ENCODE measurements at regions not wholly inside any gene's neighbourhood (a gene's known extent, or its start where the extent isn't known, plus 50 kb on each side); places are given as distances from the start of the nearest gene placed in this dataset.
"Not testable (repeated sequence)": the region's sequence is repeated elsewhere in the genome, so short reads cannot be mapped to it uniquely, and the experiment has no call there.

DNA sequence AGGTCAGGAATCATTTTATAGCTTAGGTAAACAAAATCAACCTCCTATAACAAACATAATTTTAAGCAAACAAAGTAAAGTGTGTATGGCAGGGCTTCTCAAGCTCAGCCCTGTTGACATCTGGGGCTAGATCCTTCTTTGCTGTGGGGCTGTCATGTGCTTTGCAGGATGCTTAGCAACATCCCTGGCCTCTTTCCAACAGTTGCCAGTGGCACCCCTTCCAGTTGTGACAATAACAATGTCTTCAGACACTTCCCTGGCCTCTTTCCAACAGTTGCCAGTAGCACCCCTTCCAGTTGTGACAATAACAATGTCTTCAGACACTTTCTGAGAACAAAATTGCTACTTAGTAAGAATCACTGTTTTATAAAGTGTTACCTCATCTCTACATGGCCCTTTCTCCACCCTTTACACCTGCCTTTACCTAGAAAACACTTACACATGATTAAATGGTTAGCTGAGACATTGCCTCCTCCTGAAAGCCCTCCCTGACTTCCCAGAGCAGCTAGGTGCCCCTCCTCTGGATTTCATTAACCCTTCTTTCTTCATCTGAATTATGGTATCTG is 194.0 kb upstream of the LMCD1 start:
- DNase-seq (ENCODE audit: low spot score) = no peak

DNA sequence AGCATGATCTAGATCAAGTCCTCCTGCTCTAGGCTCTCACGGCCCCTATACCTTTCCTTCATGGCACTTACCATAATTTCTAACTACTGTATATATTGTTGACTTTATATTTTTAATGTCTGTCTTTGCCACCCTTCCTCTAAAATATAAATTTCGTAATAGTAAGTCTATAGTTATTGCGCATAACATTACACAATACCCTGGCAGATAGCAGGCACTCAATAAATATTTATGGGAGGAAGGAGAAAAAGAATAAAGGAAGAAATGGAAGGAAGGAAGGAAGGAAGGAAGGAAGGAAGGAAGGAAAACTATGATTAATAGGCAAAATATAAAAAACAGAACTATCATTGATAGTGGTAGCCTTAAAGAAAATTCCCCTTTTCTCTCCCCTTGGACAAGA is 190.3 kb upstream of the LMCD1 start:
- DNase-seq (ENCODE audit: low spot score) = no peak

DNA sequence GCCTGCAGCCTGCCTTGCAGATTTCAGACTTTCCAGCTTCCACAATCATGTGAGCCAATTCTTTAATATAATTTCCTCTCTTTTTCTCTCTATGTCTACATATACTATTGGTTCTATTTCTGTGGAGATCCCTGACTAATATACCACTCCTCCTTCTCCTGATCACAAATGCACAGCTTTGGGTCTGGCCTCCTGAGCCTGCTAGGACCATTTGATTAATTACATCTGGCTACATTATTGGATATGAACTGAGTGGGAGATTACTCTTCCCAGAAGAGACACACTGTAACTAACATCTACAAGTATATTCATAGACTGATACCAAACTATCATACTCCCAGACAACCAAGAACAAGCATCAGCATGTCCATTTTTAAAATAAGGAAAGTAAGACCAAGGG is 188.9 kb upstream of the LMCD1 start:
- DNase-seq (ENCODE audit: low spot score) = no peak

DNA sequence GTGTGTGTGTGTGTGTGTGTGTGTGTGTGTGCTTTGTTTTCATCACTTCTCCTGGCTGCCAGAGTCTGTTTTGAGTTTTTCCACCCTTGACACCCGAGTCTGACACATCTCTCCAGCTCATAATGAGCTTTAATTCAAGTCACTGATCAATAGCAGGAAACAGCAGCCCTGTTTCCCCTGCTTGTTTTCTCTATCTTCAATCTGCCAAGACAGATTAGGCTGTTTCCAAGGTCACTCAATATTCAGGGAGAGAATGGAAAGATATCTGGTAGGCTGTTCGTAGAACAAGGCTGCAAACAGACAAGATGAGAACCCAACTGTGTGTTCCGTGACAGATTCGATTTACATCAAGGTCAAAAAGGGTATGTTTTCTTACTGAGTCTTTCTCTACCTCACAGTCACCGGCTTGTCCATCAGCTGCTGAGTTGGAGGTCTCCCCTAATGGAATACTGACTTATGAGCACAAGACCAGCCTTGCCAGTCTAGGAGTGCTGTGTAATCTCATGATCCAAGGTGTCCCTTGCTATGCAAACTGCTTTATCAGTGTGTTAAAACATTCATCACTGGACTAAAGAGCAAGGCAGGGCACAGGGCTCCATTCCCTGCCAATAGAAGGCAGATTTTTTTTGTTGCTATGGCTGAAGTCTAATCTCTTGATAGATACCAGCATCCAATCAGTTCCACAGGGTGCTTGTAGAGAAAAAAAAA is 187.9 kb upstream of the LMCD1 start:
- no peak for DNase-seq (ENCODE audit: low spot score)

GRCh38 chr3:8315526-8315925 is 186.1 kb upstream of the LMCD1 start:
- DNase-seq (ENCODE audit: low spot score) = not testable (repeated sequence)

- DNase-seq (ENCODE audit: low spot score) = no peak
These were observed 183.7 kb upstream of the LMCD1 start for GRCh38 chr3:8317661-8318649.

GRCh38 chr3:8319935-8320634 is 181.5 kb upstream of the LMCD1 start:
- no peak for DNase-seq (ENCODE audit: low spot score)

GRCh38 chr3:8320711-8321458 is 180.7 kb upstream of the LMCD1 start:
- no peak for DNase-seq (ENCODE audit: low spot score)

DNA sequence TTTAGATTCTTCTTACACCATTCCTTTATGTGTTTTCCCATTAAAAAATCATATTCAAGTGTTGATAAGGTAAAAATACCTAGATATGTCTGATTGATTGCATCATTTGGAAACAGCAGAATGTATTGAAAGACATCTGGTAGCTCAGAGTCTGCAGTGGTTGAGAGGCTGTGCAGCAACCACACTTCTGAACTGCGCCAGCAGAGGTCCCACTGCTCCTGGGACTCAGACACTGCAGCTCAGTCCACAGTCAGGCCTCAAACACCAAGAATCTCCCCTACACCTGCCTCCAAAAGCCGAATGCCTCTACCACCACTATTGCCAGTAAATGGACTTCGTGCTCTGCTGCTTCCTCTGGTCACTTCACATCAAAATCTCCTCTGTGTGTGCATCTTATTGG is 176.9 kb upstream of the LMCD1 start:
- DNase-seq (ENCODE audit: low spot score) = peak; percentile 11

- no peak for DNase-seq (ENCODE audit: low spot score)
These were observed 176.3 kb upstream of the LMCD1 start for GRCh38 chr3:8325306-8325705.

GRCh38 chr3:8325833-8326232 is 175.8 kb upstream of the LMCD1 start:
- DNase-seq (ENCODE audit: low spot score) = not testable (repeated sequence)

DNA sequence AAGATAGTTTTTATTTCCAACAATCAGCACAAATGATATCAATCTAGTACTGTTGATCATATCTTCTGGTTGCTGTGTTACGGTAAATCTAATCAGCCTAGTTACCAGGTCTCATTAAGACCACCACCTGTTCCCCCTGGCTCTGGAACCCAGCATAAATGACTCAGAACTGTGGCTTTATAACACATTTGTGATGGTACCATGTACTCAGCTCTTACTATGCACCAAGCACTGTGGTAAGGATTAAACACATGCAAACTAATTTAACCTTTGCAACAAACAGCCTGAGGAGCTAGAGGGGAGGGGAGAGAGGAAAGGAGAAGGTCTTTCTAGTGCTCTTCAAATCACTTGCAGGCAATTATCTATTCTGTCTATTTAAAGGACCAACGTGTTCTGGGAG is 173.9 kb upstream of the LMCD1 start:
- no peak for DNase-seq (ENCODE audit: low spot score)

GRCh38 chr3:8328967-8329366 is 172.7 kb upstream of the LMCD1 start:
- DNase-seq (ENCODE audit: low spot score) = no peak

- DNase-seq (ENCODE audit: low spot score) = no peak
These were observed 172.0 kb upstream of the LMCD1 start for GRCh38 chr3:8329598-8329997.

DNA sequence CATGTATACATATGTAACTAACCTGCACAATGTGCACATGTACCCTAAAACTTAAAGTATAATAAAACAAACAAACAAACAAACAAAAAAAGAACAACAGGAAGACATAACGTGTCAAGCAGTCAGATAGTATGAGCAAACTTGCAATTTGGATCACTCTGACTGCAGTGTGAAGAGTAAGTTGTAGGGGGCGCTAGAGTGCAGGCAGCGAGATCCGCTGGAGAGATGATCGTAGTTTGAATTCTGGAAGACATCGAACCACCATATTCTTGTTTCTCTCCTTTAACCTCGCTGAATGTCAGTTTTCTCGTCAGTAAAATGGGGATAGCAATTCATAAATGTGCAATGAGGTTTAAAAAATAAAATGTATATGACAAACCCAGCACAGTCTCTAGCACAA is 165.2 kb upstream of the LMCD1 start:
- DNase-seq (ENCODE audit: low spot score) = no peak

GRCh38 chr3:8338424-8338823 is 163.2 kb upstream of the LMCD1 start:
- no peak for DNase-seq (ENCODE audit: low spot score)

- DNase-seq (ENCODE audit: low spot score) = no peak
These were observed 159.8 kb upstream of the LMCD1 start for GRCh38 chr3:8341821-8342247.

- no peak for DNase-seq (ENCODE audit: low spot score)
These were observed 158.6 kb upstream of the LMCD1 start for GRCh38 chr3:8343058-8343457.

DNA sequence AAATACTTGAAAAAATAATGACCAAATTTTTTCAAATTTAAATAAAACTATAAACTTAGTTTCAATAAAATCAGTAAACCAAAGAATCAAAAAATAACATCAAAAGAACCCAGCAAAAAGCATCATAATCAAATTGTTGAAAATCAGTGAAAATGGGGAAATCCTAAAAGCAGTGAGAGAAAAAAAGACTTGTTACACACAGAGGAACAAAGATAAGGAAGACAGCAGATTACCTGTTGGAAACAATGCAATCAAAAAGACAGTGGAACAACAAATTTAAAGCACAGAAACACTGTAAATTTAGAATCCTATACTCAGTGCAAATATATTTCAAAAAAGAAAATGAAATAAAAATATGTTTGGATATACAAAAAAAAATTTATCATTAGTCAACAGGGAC is 156.2 kb upstream of the LMCD1 start:
- no peak for DNase-seq (ENCODE audit: low spot score)

DNA sequence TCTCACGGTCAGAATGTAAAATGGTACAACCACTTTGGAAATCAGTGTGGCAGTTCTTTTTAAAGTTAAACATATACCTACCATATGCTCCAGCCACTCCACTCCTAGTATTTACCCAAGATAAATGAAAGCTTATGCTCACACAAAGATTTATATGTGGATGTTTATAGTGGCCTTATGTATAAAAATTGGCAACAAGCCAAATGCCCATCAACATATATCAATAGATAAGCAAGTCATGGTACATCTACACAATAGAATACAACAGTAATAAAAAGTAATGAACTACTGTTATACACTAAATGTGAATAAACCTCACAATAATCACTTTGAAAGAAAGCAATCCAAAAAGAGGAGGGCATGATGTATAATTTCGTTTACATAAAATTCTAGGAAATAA is 153.5 kb upstream of the LMCD1 start:
- no peak for DNase-seq (ENCODE audit: low spot score)

DNA sequence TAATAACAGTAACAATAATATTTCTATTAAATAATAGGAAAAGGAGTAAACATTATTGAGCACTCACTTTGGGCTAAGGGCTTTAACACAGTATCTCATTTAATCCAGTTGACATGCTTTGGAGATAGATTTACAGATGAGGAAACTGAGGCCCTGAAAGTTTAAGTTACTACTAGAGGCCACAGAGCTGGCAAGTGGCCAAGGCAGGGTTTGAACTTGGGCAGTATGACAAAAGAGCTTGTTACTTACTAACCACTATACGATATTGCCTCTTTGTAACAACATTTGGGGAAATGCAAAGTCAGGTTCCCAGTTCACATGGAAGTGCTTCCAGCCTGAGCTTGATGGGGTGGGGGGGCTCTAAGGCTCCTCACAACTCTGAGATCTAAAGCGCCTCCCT is 149.1 kb upstream of the LMCD1 start:
- no peak for DNase-seq (ENCODE audit: low spot score)

DNA sequence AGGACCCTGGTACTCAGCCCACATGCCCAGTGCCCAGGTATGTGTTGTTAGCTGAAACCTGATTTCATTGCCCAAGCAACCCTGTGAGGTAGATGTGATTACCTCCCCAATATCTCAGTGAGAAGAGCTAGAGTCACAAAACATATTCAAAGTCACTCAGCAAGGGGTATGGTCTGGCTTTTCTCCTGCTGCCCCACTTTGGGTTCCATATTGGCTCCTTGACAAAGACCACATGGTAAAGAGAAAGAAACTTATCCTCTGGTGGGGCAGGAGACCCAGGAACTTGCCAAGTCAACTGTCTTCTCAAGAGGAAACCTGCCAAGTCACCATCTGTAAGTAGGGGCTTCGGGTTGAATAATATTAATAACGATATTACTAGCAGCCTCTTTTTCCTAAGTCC is 148.3 kb upstream of the LMCD1 start:
- DNase-seq (ENCODE audit: low spot score) = no peak

All from germinal center (tissue), 1 donor.